H1 (cell line): ENCODE measurements at regions not wholly inside any gene's neighbourhood (a gene's known extent, or its start where the extent isn't known, plus 50 kb on each side); places are given as distances from the start of the nearest gene placed in this dataset.

ENCODE experiments used
- CTCF ChIA-PET: fragments of 300-600 bp; sonication (Branson Sonifier 250); formaldehyde crosslinking; loops from one replicate; lab custom pipeline; 2021; ENCODE audit not compliant: partially characterized antibody; lab: Charles Lee
- POLR2A ChIA-PET: fragments of 300-600 bp; sonication (Branson Sonifier 250); formaldehyde crosslinking; loops from one replicate; lab custom pipeline; 2021; ENCODE audit warnings: inconsistent platforms; ENCODE audit not compliant: partially characterized antibody; lab: Charles Lee
- DNase-seq, 2 experiments: peaks; one replicate each; pipeline versions ENCODE4 v3.0.0 to v3.0.0-alpha.2; 2010 to 2022; ENCODE audit warnings: low spot score in 2 of 2, low read depth in 1 of 2, mixed read lengths in 1 of 2
- FAIRE-seq: peaks from 2 replicates; lab custom pipeline; 2011; peaks lifted over from hg19 to GRCh38; lab: Jason Lieb, UNC
- H2AFZ ChIP-seq: 2 replicates; pipeline ENCODE4 v1.8.1; 2012; ENCODE audit warnings: low read length, inconsistent platforms
- H2AK5ac ChIP-seq: 2 replicates; pipeline ENCODE4 v1.6.1; 2013; ENCODE audit warnings: low read depth, low read length
- H2BK120ac ChIP-seq: replicated peaks from 2 replicates; pipeline ENCODE3; 2013; ENCODE audit warnings: low read depth, low read length, inconsistent platforms
- H2BK12ac ChIP-seq: 2 replicates; pipeline ENCODE4 v1.6.1; 2013; ENCODE audit warnings: low read depth, low read length
- H2BK15ac ChIP-seq: 2 replicates; pipeline ENCODE4 v1.6.1; 2013; ENCODE audit warnings: low read length
- H2BK20ac ChIP-seq: 2 replicates; pipeline ENCODE4 v1.6.1; 2013; ENCODE audit warnings: low read length
- H2BK5ac ChIP-seq: 2 replicates; pipeline ENCODE4 v1.6.1; 2013; ENCODE audit warnings: low read depth, low read length
- H3K14ac ChIP-seq: 2 replicates; pipeline ENCODE4 v1.6.1; 2013; ENCODE audit warnings: inconsistent platforms; ENCODE audit not compliant: insufficient read length
- H3K18ac ChIP-seq: 2 replicates; pipeline ENCODE4 v1.6.1; 2013; ENCODE audit warnings: low read length; ENCODE audit errors: extremely low read depth
- H3K23ac ChIP-seq: 2 replicates; pipeline ENCODE4 v1.6.1; 2013; ENCODE audit warnings: inconsistent platforms; ENCODE audit not compliant: insufficient read length
- H3K23me2 ChIP-seq: 2 replicates; pipeline ENCODE4 v1.6.1; 2013; ENCODE audit warnings: low read depth, low read length
- H3K27ac ChIP-seq: 2 replicates; pipeline ENCODE4 v1.6.1; 2011; ENCODE audit warnings: low read depth, low read length, inconsistent platforms
- H3K27me3 ChIP-seq, 4 experiments: replicated peaks in 1 of 4; 1 replicate in 1 of 4; 2 replicates in 3 of 4; pipeline versions ENCODE4 v1.6.1 to v1.8.1; 2011 to 2013; ENCODE audit warnings: low read length in 3 of 4, mild to moderate bottlenecking in 3 of 4, inconsistent platforms in 2 of 4, mixed read lengths in 2 of 4, moderate library complexity in 1 of 4; ENCODE audit not compliant: control insufficient read depth in 3 of 4, insufficient read depth in 3 of 4; ENCODE audit errors: extremely low read depth in 1 of 4
- H3K36me3 ChIP-seq, 4 experiments: 2 replicates each; pipeline versions ENCODE4 v1.6.1 to v1.8.1; 2011 to 2013; ENCODE audit warnings: mild to moderate bottlenecking in 4 of 4, low read length in 3 of 4, moderate library complexity in 2 of 4, control low read depth in 1 of 4, inconsistent platforms in 1 of 4; ENCODE audit not compliant: insufficient read depth in 4 of 4, control insufficient read depth in 2 of 4
- H3K4ac ChIP-seq: replicated peaks from 2 replicates; pipeline ENCODE3; 2013; ENCODE audit warnings: low read length, low read depth, mixed read lengths, inconsistent platforms; ENCODE audit not compliant: insufficient read length
- H3K4me1 ChIP-seq, 4 experiments: replicated peaks in 1 of 4; 1 replicate in 1 of 4; 2 replicates in 3 of 4; pipeline versions ENCODE4 v1.6.1 to v1.8.1; 2011 to 2013; ENCODE audit warnings: low read length in 3 of 4, inconsistent platforms in 2 of 4, mixed read lengths in 1 of 4; ENCODE audit not compliant: insufficient read depth in 4 of 4, control insufficient read depth in 3 of 4
- H3K4me2 ChIP-seq, 2 experiments: 2 replicates each; pipeline versions ENCODE4 v1.6.1 to v1.8.1; 2011 to 2013; ENCODE audit warnings: low read depth in 2 of 2, low read length in 2 of 2, control low read depth in 1 of 2, inconsistent platforms in 1 of 2, mild to moderate bottlenecking in 1 of 2; ENCODE audit not compliant: insufficient read depth in 1 of 2
- H3K4me3 ChIP-seq, 4 experiments: fragments of 200-600, 300-600 bp in 1 of 4; sonication (generic), shearing (Covaris generic), sonication (Bioruptor Twin) in 1 of 4; 2 replicates each; pipeline versions ENCODE4 v1.5.1 to v1.8.1; 2011 to 2016; ENCODE audit warnings: low read length in 4 of 4, low read depth in 3 of 4, control low read depth in 2 of 4, inconsistent platforms in 2 of 4, mild to moderate bottlenecking in 2 of 4, mixed read lengths in 1 of 4, moderate library complexity in 1 of 4; ENCODE audit not compliant: insufficient read depth in 2 of 4; ENCODE audit errors: extremely low read depth in 1 of 4
- H3K56ac ChIP-seq: replicated peaks from 2 replicates; pipeline ENCODE3; 2013; ENCODE audit warnings: low read depth, mild to moderate bottlenecking, mixed read lengths, low read length, inconsistent platforms; ENCODE audit not compliant: insufficient read length
- H3K79me1 ChIP-seq: 2 replicates; pipeline ENCODE4 v1.6.1; 2013; ENCODE audit warnings: low read depth, low read length, control low read depth
- H3K79me2 ChIP-seq, 2 experiments: 2 replicates each; pipeline versions ENCODE4 v1.6.1 to v1.8.1; 2012 to 2013; ENCODE audit warnings: low read length in 2 of 2, mild to moderate bottlenecking in 2 of 2, inconsistent platforms in 1 of 2; ENCODE audit not compliant: insufficient read depth in 2 of 2, control insufficient read depth in 1 of 2
- H3K9ac ChIP-seq, 4 experiments: replicated peaks in 1 of 4; 1 replicate in 1 of 4; 2 replicates in 3 of 4; pipeline versions ENCODE4 v1.6.1 to v1.8.1; 2011 to 2013; ENCODE audit warnings: low read depth in 3 of 4, low read length in 3 of 4, control low read depth in 2 of 4, mild to moderate bottlenecking in 2 of 4, moderate library complexity in 2 of 4, inconsistent platforms in 1 of 4; ENCODE audit errors: extremely low read depth in 1 of 4
- H3K9me3 ChIP-seq, 2 experiments: 2 replicates each; pipeline versions ENCODE4 v1.6.1 to v1.8.1; 2012 to 2013; ENCODE audit warnings: mild to moderate bottlenecking in 2 of 2, moderate library complexity in 2 of 2, control low read depth in 1 of 2, inconsistent platforms in 1 of 2, low read depth in 1 of 2, low read length in 1 of 2, mixed read lengths in 1 of 2; ENCODE audit not compliant: insufficient read depth in 2 of 2
- H4K20me1 ChIP-seq, 2 experiments: replicated peaks in 1 of 2; 2 replicates each; pipeline versions ENCODE3 to v1.8.1; 2011 to 2013; ENCODE audit warnings: inconsistent platforms in 2 of 2, low read length in 2 of 2, mild to moderate bottlenecking in 1 of 2; ENCODE audit not compliant: insufficient read depth in 2 of 2, control insufficient read depth in 1 of 2
- H4K5ac ChIP-seq: 2 replicates; pipeline ENCODE4 v1.6.1; 2013; ENCODE audit warnings: low read length, low read depth, mixed read lengths, inconsistent platforms; ENCODE audit not compliant: insufficient read length
- H4K8ac ChIP-seq: 2 replicates; pipeline ENCODE4 v1.8.0; 2013; ENCODE audit warnings: mild to moderate bottlenecking, moderate library complexity, low read length, inconsistent platforms; ENCODE audit not compliant: insufficient read depth; ENCODE audit errors: extremely low read depth
- H4K91ac ChIP-seq: replicated peaks from 2 replicates; pipeline ENCODE3; 2013; ENCODE audit warnings: low read length, mixed read lengths, inconsistent platforms; ENCODE audit not compliant: insufficient read length
- CTCF ChIP-seq, 3 experiments: IDR thresholded peaks; 1 replicate in 2 of 3; 2 replicates in 1 of 3; pipeline versions ENCODE4 v1.5.1 to v1.6.1; 2011; ENCODE audit warnings: low read length in 3 of 3, mild to moderate bottlenecking in 3 of 3, inconsistent platforms in 2 of 3, low read depth in 1 of 3, moderate library complexity in 1 of 3; ENCODE audit not compliant: insufficient read depth in 1 of 3; ENCODE audit errors: control extremely low read depth in 1 of 3
- EGR1 ChIP-seq: IDR thresholded peaks from 2 replicates; pipeline ENCODE4 v1.6.1; 2011; ENCODE audit warnings: low read depth, low read length, borderline replicate concordance
- HDAC6 ChIP-seq: IDR thresholded peaks from one replicate; pipeline ENCODE4 v1.7.1; 2012; ENCODE audit warnings: low read depth, mild to moderate bottlenecking, inconsistent platforms, low read length, moderate library complexity
- JUN ChIP-seq: IDR thresholded peaks from 2 replicates; pipeline ENCODE4 v1.6.1; 2011; ENCODE audit warnings: low read depth, mild to moderate bottlenecking, improper control_type of control experiment, low read length
- KDM4A ChIP-seq: IDR thresholded peaks from one replicate; pipeline ENCODE4 v1.7.1; 2012; ENCODE audit warnings: low read depth, mild to moderate bottlenecking, moderate library complexity, low read length, inconsistent platforms; ENCODE audit not compliant: severe bottlenecking
- PHF8 ChIP-seq: fragments of 200-600 bp; sonication (generic); conservative IDR thresholded peaks from 2 replicates; pipeline ENCODE4 v1.7.1; 2012; ENCODE audit warnings: low read depth, mild to moderate bottlenecking, inconsistent platforms, low read length, moderate library complexity
- POU5F1 ChIP-seq: IDR thresholded peaks from 2 replicates; pipeline ENCODE4 v1.6.1; 2011; ENCODE audit warnings: low read depth, mild to moderate bottlenecking, low read length, moderate library complexity
- RAD21 ChIP-seq, 2 experiments: IDR thresholded peaks in 1 of 2; conservative IDR thresholded peaks in 1 of 2; 2 replicates each; pipeline ENCODE4 v1.6.1; 2011; ENCODE audit warnings: low read depth in 2 of 2, low read length in 2 of 2, improper control_type of control experiment in 1 of 2, inconsistent platforms in 1 of 2, mild to moderate bottlenecking in 1 of 2, moderate library complexity in 1 of 2
- SP1 ChIP-seq: IDR thresholded peaks from 2 replicates; pipeline ENCODE4 v1.6.1; 2011; ENCODE audit warnings: low read depth, low read length
- SRF ChIP-seq: IDR thresholded peaks from 2 replicates; pipeline ENCODE4 v1.6.1; 2011; ENCODE audit warnings: mild to moderate bottlenecking, low read depth, low read length, moderate library complexity
- TBP ChIP-seq: IDR thresholded peaks from 2 replicates; pipeline ENCODE4 v1.6.1; 2011; ENCODE audit warnings: low read depth, low read length, improper control_type of control experiment
- WGBS, 2 experiments: shearing (Covaris generic) in 1 of 2; methylation state at CpG; one replicate each; pipeline versions ENCODE4 v1.1.6 to v1.1.7; 2013 to 2015; ENCODE audit warnings: low lambda C conversion rate in 2 of 2, mixed read lengths in 2 of 2, inconsistent platforms in 1 of 2, low coverage in 1 of 2, missing lambda C conversion rate in 1 of 2; ENCODE audit not compliant: insufficient replicate concordance in 2 of 2, insufficient coverage in 1 of 2, insufficient read length in 1 of 2; ENCODE audit errors: extremely low coverage in 1 of 2, missing lambda C conversion rate in 1 of 2; 5-methylcytosine and 5-hydroxymethylcytosine counted together

DNA sequence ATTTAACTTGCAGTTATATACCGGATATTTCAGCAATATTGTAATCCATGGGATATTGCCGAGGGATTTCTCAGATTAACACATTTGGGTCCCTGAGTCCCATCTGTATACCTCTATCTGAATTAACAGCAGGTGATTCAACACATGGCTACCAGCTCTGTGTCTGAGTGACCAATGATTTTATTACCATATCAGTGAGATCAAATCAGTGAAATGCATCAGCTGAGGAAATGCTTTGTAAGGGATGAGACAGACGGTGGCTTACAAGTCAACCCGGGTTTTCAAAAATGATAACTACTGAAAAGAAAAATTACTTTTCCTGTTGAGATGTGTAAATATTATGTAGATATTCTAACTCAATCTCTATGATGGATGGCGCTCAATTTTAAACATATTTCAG is 504.1 kb upstream of the PKN2 start:
- Histone ChIP-seq H3K79me2 (no peaks in the 10 kb centered on the region), H3K4me2 (no peak overlapping the region), H3K9me3 (no peaks in the 10 kb centered on the region), H3K4me3 (no peak overlapping the region), H2BK120ac (no peak overlapping the region), H4K20me1 (no peaks in the 10 kb centered on the region), H3K14ac (no peak overlapping the region), H3K27me3 (no peaks in the 10 kb centered on the region), H3K23ac (no peak overlapping the region), H3K56ac (no peak overlapping the region), H3K18ac (no peak overlapping the region), H4K8ac (no peak overlapping the region), H2AK5ac (no peak overlapping the region), H2BK20ac (no peak overlapping the region), H4K91ac (no peak overlapping the region), H2BK15ac (no peak overlapping the region), H3K27ac (no peak overlapping the region), H2BK5ac (no peak overlapping the region), H3K79me1 (no peaks in the 10 kb centered on the region), H3K36me3 (no peaks in the 10 kb centered on the region), H3K4ac (no peak overlapping the region), H2AFZ (no peak overlapping the region), H3K9ac (no peak overlapping the region), H4K5ac (no peak overlapping the region), H2BK12ac (no peak overlapping the region), H3K4me1 (no peaks in the 10 kb centered on the region), H3K23me2 (no peaks in the 10 kb centered on the region)
- POLR2A ChIA-PET: no interaction called here
- WGBS, 2 experiments: 90% methylated on average over 5 of the region's 5 CpGs; no CpG with 5 or more reads in 1 of the 2 experiments
- CTCF ChIA-PET: interaction anchor here (0.7 to 2.8 kb wide), 18 partner anchors 9 to 369 kb away, joined by 3 to 31 read pairs (median 4); no protein-coding TSS in a partner anchor
- DNase-seq: no peak
- no peak for FAIRE-seq
- TF ChIP-seq CTCF (IDR thresholded peaks at IDR 0.05; ENCODE audit: control extremely low read depth in 1 of 3, insufficient read depth in 1 of 3, low read depth in 1 of 3, low read length in 3 of 3) (no peak), HDAC6 (no peak), KDM4A (no peak), SP1 (no peak), SRF (no peak), RAD21 (IDR thresholded peaks at IDR 0.05 in 1 of 2, conservative IDR thresholded peaks at IDR 0.05 in 1 of 2; ENCODE audit: low read depth in 2 of 2, low read length in 2 of 2) (no peak), JUN (no peak), POU5F1 (no peak), TBP (no peak), PHF8 (no peak), EGR1 (no peak)
